ENCODE measurements at regions not wholly inside any gene's neighbourhood (a gene's known extent, or its start where the extent isn't known, plus 50 kb on each side); places are given as distances from the start of the nearest gene placed in this dataset.
"Not testable (repeated sequence)": the region's sequence is repeated elsewhere in the genome, so short reads cannot be mapped to it uniquely, and the experiment has no call there.

DNA sequence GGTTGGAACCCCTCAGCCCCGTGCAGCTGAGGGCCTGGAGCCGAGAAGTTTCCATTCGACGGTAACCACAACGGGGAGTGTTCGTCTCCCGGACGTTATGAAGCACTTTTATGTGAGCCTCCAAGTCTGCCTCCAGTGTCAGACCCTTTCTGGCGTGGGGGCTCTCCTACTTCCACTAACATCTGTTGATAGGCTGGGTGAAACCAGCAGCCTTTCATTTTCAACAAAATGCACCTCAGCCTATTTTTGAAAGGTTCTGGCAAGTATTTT is 257.4 kb downstream of the THBS2 start:
- in situ Hi-C loops (cut with MboI; ENCODE audit: low pct_unique_long_range_greater_than_20kb, low sequenced_read_pairs, unreplicated experiment): no loop called here
- no peak for DNase-seq (ENCODE audit: low spot score)
- TF ChIP-seq, protein P1, sequence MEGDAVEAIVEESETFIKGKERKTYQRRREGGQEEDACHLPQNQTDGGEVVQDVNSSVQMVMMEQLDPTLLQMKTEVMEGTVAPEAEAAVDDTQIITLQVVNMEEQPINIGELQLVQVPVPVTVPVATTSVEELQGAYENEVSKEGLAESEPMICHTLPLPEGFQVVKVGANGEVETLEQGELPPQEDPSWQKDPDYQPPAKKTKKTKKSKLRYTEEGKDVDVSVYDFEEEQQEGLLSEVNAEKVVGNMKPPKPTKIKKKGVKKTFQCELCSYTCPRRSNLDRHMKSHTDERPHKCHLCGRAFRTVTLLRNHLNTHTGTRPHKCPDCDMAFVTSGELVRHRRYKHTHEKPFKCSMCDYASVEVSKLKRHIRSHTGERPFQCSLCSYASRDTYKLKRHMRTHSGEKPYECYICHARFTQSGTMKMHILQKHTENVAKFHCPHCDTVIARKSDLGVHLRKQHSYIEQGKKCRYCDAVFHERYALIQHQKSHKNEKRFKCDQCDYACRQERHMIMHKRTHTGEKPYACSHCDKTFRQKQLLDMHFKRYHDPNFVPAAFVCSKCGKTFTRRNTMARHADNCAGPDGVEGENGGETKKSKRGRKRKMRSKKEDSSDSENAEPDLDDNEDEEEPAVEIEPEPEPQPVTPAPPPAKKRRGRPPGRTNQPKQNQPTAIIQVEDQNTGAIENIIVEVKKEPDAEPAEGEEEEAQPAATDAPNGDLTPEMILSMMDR (IDR thresholded peaks at IDR 0.05; ENCODE audit: extremely low read depth, insufficient read depth, missing control alignments): no peak

DNA sequence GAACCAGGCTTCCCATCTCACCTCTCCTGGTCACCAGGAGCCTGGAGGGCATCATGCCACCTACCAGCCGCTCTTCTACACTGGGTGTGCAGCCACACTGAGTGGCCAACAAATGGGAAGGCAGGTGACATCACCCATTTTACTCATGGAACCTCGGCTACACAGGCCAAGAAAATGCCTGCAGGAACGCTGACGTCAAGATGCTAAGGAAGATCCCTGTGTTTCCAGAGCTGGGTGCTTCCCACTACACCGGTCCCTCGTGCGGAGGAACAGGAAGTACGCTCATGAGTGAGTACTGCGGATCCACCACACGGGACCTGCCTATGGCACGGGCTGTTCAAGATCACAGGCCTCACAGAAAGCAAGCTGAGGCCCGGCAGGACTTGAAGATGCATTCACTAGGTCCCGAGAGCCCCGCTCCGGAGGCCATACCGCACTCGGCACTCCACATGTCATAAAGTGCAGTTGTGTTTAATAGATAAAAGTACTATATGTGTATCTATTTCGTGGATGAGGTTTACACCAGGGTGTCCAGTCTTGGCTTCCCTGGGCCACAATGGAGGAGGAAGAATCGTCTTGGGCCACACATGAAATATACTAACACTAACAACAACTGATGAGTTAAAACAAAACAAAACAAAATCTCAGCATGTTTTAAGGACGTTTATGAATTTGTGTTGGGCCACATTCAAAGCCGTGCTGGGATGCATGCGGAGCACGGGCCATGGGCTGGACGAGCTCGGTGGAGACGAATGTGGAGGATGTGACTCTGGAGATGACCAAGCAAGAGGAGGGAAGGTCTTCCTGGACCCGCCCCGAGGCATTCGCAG is 257.9 kb downstream of the THBS2 start:
- TF ChIP-seq, protein P1 (IDR thresholded peaks at IDR 0.05; ENCODE audit: extremely low read depth, insufficient read depth, missing control alignments): no peak
- in situ Hi-C loops (cut with MboI; ENCODE audit: low pct_unique_long_range_greater_than_20kb, low sequenced_read_pairs, unreplicated experiment): no loop called here
- DNase-seq (ENCODE audit: low spot score): no peak

DNA sequence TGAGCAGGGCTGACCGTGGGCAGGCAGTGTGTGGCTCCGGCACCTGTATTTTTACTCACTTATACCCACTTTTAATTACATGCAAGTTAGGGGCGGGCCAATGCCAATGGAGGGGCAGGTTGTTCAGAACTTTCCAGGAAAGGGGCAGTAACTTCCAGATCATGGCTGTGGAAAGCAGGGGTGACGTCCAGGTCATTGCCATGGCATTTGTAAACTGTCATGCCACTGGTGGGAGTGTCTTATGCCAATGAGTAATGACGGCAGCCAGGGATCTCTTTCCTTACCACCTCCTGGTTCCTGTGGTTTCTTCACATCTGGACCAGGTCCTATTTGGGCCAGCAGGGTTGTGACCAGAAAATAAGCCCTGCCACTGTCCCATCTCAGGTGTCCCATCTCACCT is 258.7 kb downstream of the THBS2 start:
- no peak for DNase-seq (ENCODE audit: low spot score)
- TF ChIP-seq, protein P1 (IDR thresholded peaks at IDR 0.05; ENCODE audit: extremely low read depth, insufficient read depth, missing control alignments): no peak
- in situ Hi-C loops (cut with MboI; ENCODE audit: low pct_unique_long_range_greater_than_20kb, low sequenced_read_pairs, unreplicated experiment): no loop called here

DNA sequence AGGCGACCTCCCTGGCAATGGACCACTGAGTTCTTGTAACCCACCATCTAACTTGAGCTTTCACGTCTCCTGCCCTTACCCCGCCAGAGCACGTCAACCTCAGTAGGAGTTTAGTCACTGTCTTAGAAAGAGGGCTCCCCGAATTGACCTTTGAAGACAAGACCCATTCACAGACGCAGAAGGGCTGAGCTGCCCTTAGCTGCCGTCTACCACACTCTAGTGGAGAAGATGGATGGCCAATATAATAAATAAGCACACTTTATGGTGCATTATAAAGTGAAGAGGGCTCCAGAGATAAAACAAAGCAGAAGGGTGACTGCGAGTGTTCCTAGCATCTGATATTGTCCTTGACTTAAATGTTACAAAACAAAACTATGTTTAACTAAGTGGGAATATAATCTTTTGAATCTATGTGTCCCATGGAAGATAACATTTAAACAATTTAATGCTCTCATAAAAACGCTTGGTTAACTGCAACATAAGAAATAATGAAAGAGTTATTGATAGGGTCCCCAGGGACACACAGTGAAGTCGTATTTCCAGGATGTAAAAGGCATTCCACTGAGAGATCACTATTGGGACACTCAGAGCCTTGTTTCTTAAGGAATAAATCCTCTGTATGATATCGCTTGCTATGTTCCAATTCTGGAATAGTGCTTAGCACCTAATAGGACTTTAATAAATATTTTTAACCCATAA is 261.1 kb downstream of the THBS2 start:
- DNase-seq (ENCODE audit: low spot score): no peak
- TF ChIP-seq, protein P1 (IDR thresholded peaks at IDR 0.05; ENCODE audit: extremely low read depth, insufficient read depth, missing control alignments): no peak
- in situ Hi-C loops (cut with MboI; ENCODE audit: low pct_unique_long_range_greater_than_20kb, low sequenced_read_pairs, unreplicated experiment): no loop called here

DNA sequence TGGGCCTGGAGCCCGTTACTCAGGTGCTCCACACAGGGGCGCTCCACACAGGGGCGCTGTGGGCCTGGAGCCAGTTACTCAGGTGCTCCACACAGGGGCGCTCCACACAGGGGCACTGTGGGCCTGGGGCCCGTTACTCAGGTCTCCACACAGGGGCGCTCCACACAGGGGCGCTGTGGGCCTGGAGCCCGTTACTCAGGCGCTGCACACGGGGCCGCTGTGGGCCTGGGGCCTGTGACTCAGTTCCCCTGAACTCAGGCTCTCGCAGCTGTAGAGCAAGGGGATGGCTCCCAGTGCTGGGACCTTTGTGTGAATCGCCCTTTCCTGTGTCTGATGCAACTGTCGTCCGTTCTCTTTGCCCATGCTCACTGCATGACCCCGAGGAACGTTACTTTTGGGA is 262.0 kb downstream of the THBS2 start:
- DNase-seq (ENCODE audit: low spot score); in situ Hi-C loops (cut with MboI; ENCODE audit: low pct_unique_long_range_greater_than_20kb, low sequenced_read_pairs, unreplicated experiment): not testable (repeated sequence)

DNA sequence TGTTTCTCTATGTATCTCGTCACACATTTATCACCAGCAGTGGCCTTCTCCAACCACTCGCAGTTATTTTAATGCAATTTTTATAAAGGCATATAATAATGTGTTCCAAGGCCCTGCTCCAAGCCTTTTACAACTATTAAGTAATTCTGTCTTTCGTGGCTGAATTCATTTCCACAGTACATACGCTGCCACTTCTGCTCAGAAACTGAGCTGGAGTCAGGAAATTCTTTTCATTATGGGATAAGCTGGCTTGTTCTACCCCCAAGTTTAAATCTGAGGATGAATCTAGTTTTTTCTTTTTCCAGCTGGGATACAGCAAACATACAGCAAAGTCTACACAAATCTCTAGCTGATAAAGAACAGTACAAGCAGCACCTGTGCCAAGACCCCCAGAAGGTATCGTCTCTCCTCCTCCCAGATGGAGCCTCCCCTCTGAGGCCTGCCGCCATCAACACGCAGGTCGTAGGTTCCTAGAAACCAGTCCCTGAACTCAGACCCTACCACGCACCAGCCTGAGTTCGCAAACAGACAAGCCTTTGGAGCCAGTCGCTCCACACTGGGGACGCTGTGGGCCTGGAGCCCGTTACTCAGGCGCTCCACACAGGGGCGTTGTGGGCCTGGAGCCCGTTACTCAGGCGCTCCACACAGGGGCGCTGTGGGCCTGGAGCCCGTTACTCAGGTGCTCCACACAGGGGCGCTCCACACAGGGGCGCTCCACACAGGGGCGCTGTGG is 263.5 kb downstream of the THBS2 start:
- DNase-seq (ENCODE audit: low spot score): no peak
- TF ChIP-seq, protein P1 (IDR thresholded peaks at IDR 0.05; ENCODE audit: extremely low read depth, insufficient read depth, missing control alignments): no peak
- in situ Hi-C loops (cut with MboI; ENCODE audit: low pct_unique_long_range_greater_than_20kb, low sequenced_read_pairs, unreplicated experiment): no loop called here

DNA sequence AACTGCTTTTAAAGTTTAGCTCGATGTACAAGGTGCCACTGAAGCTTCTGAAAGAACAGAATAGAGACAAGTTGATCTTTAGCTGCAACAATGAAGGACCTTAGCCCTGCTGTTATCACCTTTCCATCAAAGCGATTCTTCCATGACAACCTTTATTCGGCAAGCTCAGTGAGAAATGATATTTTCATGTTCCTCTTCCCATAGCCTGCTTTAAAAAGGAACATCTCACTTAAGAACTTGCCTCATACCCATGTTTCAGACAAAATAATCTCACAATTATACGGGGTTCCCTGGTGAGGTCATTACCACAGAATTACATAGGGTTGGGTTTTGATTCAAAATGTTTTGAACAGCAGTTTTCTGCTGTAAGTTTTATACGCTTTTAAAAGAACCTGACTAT is 264.2 kb downstream of the THBS2 start:
- in situ Hi-C loops (cut with MboI; ENCODE audit: low pct_unique_long_range_greater_than_20kb, low sequenced_read_pairs, unreplicated experiment): no loop called here
- no peak for DNase-seq (ENCODE audit: low spot score)

More for the DNA sequence above, 264.2 kb downstream of the THBS2 start:
- TF ChIP-seq, protein P1 (IDR thresholded peaks at IDR 0.05; ENCODE audit: extremely low read depth, insufficient read depth, missing control alignments): no peak
